ENCODE measurements at regions not wholly inside any gene's neighbourhood (a gene's known extent, or its start where the extent isn't known, plus 50 kb on each side); places are given as distances from the start of the nearest gene placed in this dataset.

GRCh38 chr15:96092186-96092585 lies 238.3 kb upstream of the NR2F2 start:
- DNase-seq (no peak), ATAC-seq (no peak)
- no peaks in the 10 kb centered on the region for H3K9me3 ChIP-seq
- no peak overlapping the region for H3K4me3 ChIP-seq
- intact Hi-C loops (cut with DNase I): no loop called here
- no peak overlapping the region for H3K27ac ChIP-seq
- H3K27me3 ChIP-seq (ENCODE audit: low read depth): no peaks in the 10 kb centered on the region
- no peak for TF ChIP-seq CTCF (IDR thresholded peaks at IDR 0.05)
- H3K4me1 ChIP-seq: no peaks in the 10 kb centered on the region
- H3K36me3 ChIP-seq: no peaks in the 10 kb centered on the region

- Histone ChIP-seq H3K4me3 (no peak overlapping the region), H3K27me3 (ENCODE audit: low read depth) (no peaks in the 10 kb centered on the region), H3K9me3 (no peaks in the 10 kb centered on the region), H3K4me1 (no peaks in the 10 kb centered on the region), H3K36me3 (no peaks in the 10 kb centered on the region), H3K27ac (no peak overlapping the region)
- intact Hi-C loops (cut with DNase I): no loop called here
- ATAC-seq (no peak), DNase-seq (no peak)
- TF ChIP-seq CTCF (IDR thresholded peaks at IDR 0.05): no peak
Observed at GRCh38 chr15:96093063-96093462, 237.4 kb upstream of the NR2F2 start.

GRCh38 chr15:96097661-96098060 lies 232.8 kb upstream of the NR2F2 start:
- no peak for ATAC-seq
- DNase-seq: no peak
- no peak for TF ChIP-seq CTCF (IDR thresholded peaks at IDR 0.05)
- Histone ChIP-seq H3K4me3 (no peak overlapping the region), H3K9me3 (no peaks in the 10 kb centered on the region), H3K4me1 (no peaks in the 10 kb centered on the region), H3K27me3 (ENCODE audit: low read depth) (no peaks in the 10 kb centered on the region), H3K27ac (no peak overlapping the region), H3K36me3 (no peaks in the 10 kb centered on the region)
- intact Hi-C loops (cut with DNase I): no loop called here

- no peaks in the 10 kb centered on the region for H3K9me3 ChIP-seq
- no peaks in the 10 kb centered on the region for H3K27me3 ChIP-seq (ENCODE audit: low read depth)
- DNase-seq (no peak), ATAC-seq (no peak)
- TF ChIP-seq CTCF (IDR thresholded peaks at IDR 0.05): no peak
- no peak overlapping the region for H3K27ac ChIP-seq
- no peak overlapping the region for H3K4me3 ChIP-seq
- no peaks in the 10 kb centered on the region for H3K36me3 ChIP-seq
- intact Hi-C loops (cut with DNase I): no loop called here
- no peaks in the 10 kb centered on the region for H3K4me1 ChIP-seq
Observed at GRCh38 chr15:96102631-96103030, 227.9 kb upstream of the NR2F2 start.

- no peaks in the 10 kb centered on the region for H3K36me3 ChIP-seq
- ATAC-seq (no peak), DNase-seq (no peak)
- no peaks in the 10 kb centered on the region for H3K9me3 ChIP-seq
- TF ChIP-seq CTCF (IDR thresholded peaks at IDR 0.05): no peak
- no peaks in the 10 kb centered on the region for H3K4me1 ChIP-seq
- no peak overlapping the region for H3K27ac ChIP-seq
- H3K27me3 ChIP-seq (ENCODE audit: low read depth): no peaks in the 10 kb centered on the region
- intact Hi-C loops (cut with DNase I): no loop called here
- no peak overlapping the region for H3K4me3 ChIP-seq
Observed at GRCh38 chr15:96106181-96106580, 224.3 kb upstream of the NR2F2 start.

- Histone ChIP-seq H3K4me3 (no peak overlapping the region), H3K27ac (no peak overlapping the region), H3K9me3 (no peaks in the 10 kb centered on the region), H3K4me1 (no peaks in the 10 kb centered on the region), H3K27me3 (ENCODE audit: low read depth) (no peaks in the 10 kb centered on the region), H3K36me3 (no peaks in the 10 kb centered on the region)
- intact Hi-C loops (cut with DNase I): no loop called here
- ATAC-seq (no peak), DNase-seq (no peak)
- no peak for TF ChIP-seq CTCF (IDR thresholded peaks at IDR 0.05)
Observed at GRCh38 chr15:96106628-96107027, 223.9 kb upstream of the NR2F2 start.

All from lower lobe of right lung (tissue), 2 donors.